H9 (cell line): ENCODE measurements at regions not wholly inside any gene's neighbourhood (a gene's known extent, or its start where the extent isn't known, plus 50 kb on each side); places are given as distances from the start of the nearest gene placed in this dataset.

ENCODE experiments used
- DNase-seq: peaks from one replicate; pipeline ENCODE4 v3.0.0-alpha.2; 2017
- H2AFZ ChIP-seq: one replicate; pipeline ENCODE4 v1.6.1; 2013; ENCODE audit warnings: mild to moderate bottlenecking, low read length, control low read depth, moderate library complexity
- H2AK5ac ChIP-seq: 2 replicates; pipeline ENCODE4 v1.6.1; 2013; ENCODE audit warnings: low read length, control low read depth, mixed read lengths; ENCODE audit not compliant: insufficient read length
- H2BK120ac ChIP-seq: one replicate; pipeline ENCODE4 v1.6.1; 2013; ENCODE audit warnings: low read depth, mild to moderate bottlenecking, low read length, control low read depth, inconsistent platforms; ENCODE audit not compliant: poor library complexity, severe bottlenecking
- H2BK12ac ChIP-seq: 2 replicates; pipeline ENCODE4 v1.6.1; 2013; ENCODE audit warnings: low read length, control low read depth, mixed read lengths, low read depth; ENCODE audit not compliant: insufficient read length
- H2BK15ac ChIP-seq: 2 replicates; pipeline ENCODE4 v1.6.1; 2013; ENCODE audit warnings: low read depth, low read length, control low read depth
- H2BK20ac ChIP-seq: one replicate; pipeline ENCODE4 v1.6.1; 2013; ENCODE audit warnings: low read depth, mild to moderate bottlenecking, low read length, control low read depth, inconsistent platforms; ENCODE audit not compliant: poor library complexity, severe bottlenecking
- H2BK5ac ChIP-seq: 2 replicates; pipeline ENCODE4 v1.6.1; 2013; ENCODE audit warnings: low read length, control low read depth, mixed read lengths; ENCODE audit not compliant: insufficient read length
- H3K14ac ChIP-seq: 2 replicates; pipeline ENCODE4 v1.6.1; 2013; ENCODE audit warnings: low read length, control low read depth; ENCODE audit not compliant: insufficient read depth
- H3K18ac ChIP-seq: 2 replicates; pipeline ENCODE4 v1.6.1; 2013; ENCODE audit warnings: low read depth, mild to moderate bottlenecking, mixed read lengths, low read length, control low read depth; ENCODE audit not compliant: insufficient read length
- H3K23ac ChIP-seq: 2 replicates; pipeline ENCODE4 v1.6.1; 2013; ENCODE audit warnings: low read length, control low read depth, mixed read lengths, low read depth; ENCODE audit not compliant: insufficient read length
- H3K23me2 ChIP-seq: 2 replicates; pipeline ENCODE4 v1.6.1; 2013; ENCODE audit warnings: low read depth, mild to moderate bottlenecking, mixed read lengths, low read length, control low read depth; ENCODE audit not compliant: insufficient read length, poor library complexity, severe bottlenecking
- H3K27ac ChIP-seq: 2 replicates; pipeline ENCODE4 v1.5.1; 2013; ENCODE audit warnings: low read length, control low read depth, mixed read lengths, low read depth; ENCODE audit not compliant: insufficient read length
- H3K27me3 ChIP-seq: 2 replicates; pipeline ENCODE4 v1.6.1; 2013; ENCODE audit warnings: low read length, control low read depth, inconsistent platforms; ENCODE audit not compliant: insufficient read depth
- H3K4ac ChIP-seq: 2 replicates; pipeline ENCODE4 v1.6.1; 2013; ENCODE audit warnings: low read depth, mild to moderate bottlenecking, control low read depth, inconsistent platforms, low read length, moderate library complexity
- H3K4me1 ChIP-seq: 2 replicates; pipeline ENCODE4 v1.6.1; 2013; ENCODE audit warnings: low read length, control low read depth, inconsistent platforms; ENCODE audit not compliant: insufficient read depth
- H3K4me2 ChIP-seq: 2 replicates; pipeline ENCODE4 v1.6.1; 2013; ENCODE audit warnings: low read length, control low read depth, mixed read lengths; ENCODE audit not compliant: insufficient read length, insufficient read depth
- H3K56ac ChIP-seq: 2 replicates; pipeline ENCODE4 v1.6.1; 2013; ENCODE audit warnings: low read depth, mild to moderate bottlenecking, mixed read lengths, low read length, control low read depth; ENCODE audit not compliant: insufficient read length
- H3K79me1 ChIP-seq: 2 replicates; pipeline ENCODE4 v1.6.1; 2013; ENCODE audit warnings: low read depth, mild to moderate bottlenecking, moderate library complexity, low read length, control low read depth, inconsistent platforms; ENCODE audit not compliant: insufficient read depth, poor library complexity, severe bottlenecking
- H3K79me2 ChIP-seq: 2 replicates; pipeline ENCODE4 v1.6.1; 2013; ENCODE audit warnings: low read length, control low read depth, inconsistent platforms; ENCODE audit not compliant: insufficient read depth
- H3K9ac ChIP-seq: 2 replicates; pipeline ENCODE4 v1.6.1; 2013; ENCODE audit warnings: low read length, control low read depth, mixed read lengths; ENCODE audit not compliant: insufficient read length; ENCODE audit errors: extremely low read depth
- H3K9me3 ChIP-seq: one replicate; pipeline ENCODE4 v1.6.1; 2013; ENCODE audit warnings: low read depth, low read length, inconsistent platforms; ENCODE audit not compliant: control insufficient read depth
- H3T11ph ChIP-seq: one replicate; pipeline ENCODE4 v1.6.1; 2013; ENCODE audit warnings: mild to moderate bottlenecking, low read length, control low read depth, inconsistent platforms
- H4K20me1 ChIP-seq: one replicate; pipeline ENCODE4 v1.6.1; 2013; ENCODE audit not compliant: control insufficient read depth, insufficient read length, insufficient read depth
- H4K5ac ChIP-seq: 2 replicates; pipeline ENCODE4 v1.6.1; 2013; ENCODE audit warnings: low read depth, mild to moderate bottlenecking, mixed read lengths, low read length, control low read depth; ENCODE audit not compliant: insufficient read length
- H4K8ac ChIP-seq: replicated peaks from 2 replicates; pipeline ENCODE4 v1.6.1; 2013; ENCODE audit warnings: low read length, control low read depth, mixed read lengths, low read depth; ENCODE audit not compliant: insufficient read length
- H4K91ac ChIP-seq: 2 replicates; pipeline ENCODE4 v1.6.1; 2013; ENCODE audit warnings: low read depth, mild to moderate bottlenecking, moderate library complexity, mixed read lengths, low read length, control low read depth; ENCODE audit not compliant: insufficient read length
- H3K27ac Mint-ChIP-seq, 3 experiments: 2 replicates in 2 of 3; 3 replicates in 1 of 3; pipeline ENCODE4 v1.8.0; 2020 to 2021; ENCODE audit warnings: mixed read lengths in 3 of 3, mild to moderate bottlenecking in 1 of 3, moderate library complexity in 1 of 3
- H3K27me3 Mint-ChIP-seq: 2 replicates; pipeline ENCODE4 v1.8.0; 2021; ENCODE audit warnings: low read depth, mild to moderate bottlenecking, moderate library complexity, mixed read lengths
- H3K36me3 Mint-ChIP-seq, 3 experiments: 2 replicates in 2 of 3; 3 replicates in 1 of 3; pipeline ENCODE4 v1.8.0; 2020 to 2021; ENCODE audit warnings: low read depth in 3 of 3, mixed read lengths in 3 of 3; ENCODE audit not compliant: insufficient read depth in 1 of 3
- H3K4me1 Mint-ChIP-seq, 2 experiments: 2 replicates each; pipeline ENCODE4 v1.8.0; 2020; ENCODE audit warnings: mixed read lengths in 2 of 2
- H3K4me3 Mint-ChIP-seq, 2 experiments: 2 replicates in 1 of 2; 3 replicates in 1 of 2; pipeline ENCODE4 v1.8.0; 2020 to 2021; ENCODE audit warnings: mild to moderate bottlenecking in 2 of 2, mixed read lengths in 2 of 2, moderate library complexity in 1 of 2
- H3K9me3 Mint-ChIP-seq, 2 experiments: 2 replicates in 1 of 2; 3 replicates in 1 of 2; pipeline ENCODE4 v1.8.0; 2020; ENCODE audit warnings: mild to moderate bottlenecking in 2 of 2, mixed read lengths in 2 of 2, moderate library complexity in 1 of 2
- CTCF ChIP-seq: fragments of 200-600 bp; sonication (generic); conservative IDR thresholded peaks from 3 replicates; pipeline ENCODE4 v1.8.0; 2021; ENCODE audit warnings: antibody characterized with exemption, mild to moderate bottlenecking
- WGBS: extraction: QIAGEN DNeasy Blood & Tissue Kit; methylation state at CpG from one replicate; pipeline ENCODE4 v1.1.7; 2013; ENCODE audit warnings: missing lambda C conversion rate, low lambda C conversion rate, mixed read lengths; ENCODE audit not compliant: insufficient read length; ENCODE audit errors: extremely low coverage; 5-methylcytosine and 5-hydroxymethylcytosine counted together

- no CpG with 5 or more reads among the region's 4 CpGs for WGBS
- no peak overlapping the region for H2BK5ac ChIP-seq
- H3K4me1 Mint-ChIP-seq = peaks cover 0 to 3% of the 10 kb centered on the region in 2 experiments; a peak in 2 of 4 replicates
Observed at GRCh38 chr3:148082506-148083280, 615.0 kb upstream of the AGTR1 start.

More at GRCh38 chr3:148082506-148083280, 615.0 kb upstream of the AGTR1 start:
- Histone ChIP-seq H3K23ac (no peak overlapping the region), H3T11ph (no peak overlapping the region), H2BK120ac (no peak overlapping the region), H2BK15ac (no peak overlapping the region), H3K14ac (no peak overlapping the region), H4K20me1 (no peaks in the 10 kb centered on the region), H3K4ac (no peak overlapping the region), H2BK12ac (no peak overlapping the region), H3K9me3 (no peaks in the 10 kb centered on the region), H2AK5ac (no peak overlapping the region), H3K79me1 (no peaks in the 10 kb centered on the region), H3K4me1 (no peaks in the 10 kb centered on the region), H3K18ac (no peak overlapping the region), H3K79me2 (no peaks in the 10 kb centered on the region), H2AFZ (no peak overlapping the region), H3K27me3 (no peaks in the 10 kb centered on the region), H4K8ac (no peak overlapping the region), H3K56ac (no peak overlapping the region), H4K5ac (no peak overlapping the region), H3K27ac (no peak overlapping the region), H3K23me2 (no peaks in the 10 kb centered on the region), H3K4me2 (no peak overlapping the region), H2BK20ac (no peak overlapping the region), H4K91ac (no peak overlapping the region), H3K9ac (no peak overlapping the region)
- H3K4me3 Mint-ChIP-seq = no peak overlapping the region
- TF ChIP-seq CTCF = no peak
- no peaks in the 10 kb centered on the region for H3K36me3 Mint-ChIP-seq
- no peak for DNase-seq
- H3K27ac Mint-ChIP-seq = no peak overlapping the region; a peak in 1 of 7 replicates
- no peaks in the 10 kb centered on the region for H3K9me3 Mint-ChIP-seq
- H3K27me3 Mint-ChIP-seq = no peaks in the 10 kb centered on the region
